ENCODE measurements at regions not wholly inside any gene's neighbourhood (a gene's known extent, or its start where the extent isn't known, plus 50 kb on each side); places are given as distances from the start of the nearest gene placed in this dataset.
"Not testable (repeated sequence)": the region's sequence is repeated elsewhere in the genome, so short reads cannot be mapped to it uniquely, and the experiment has no call there.

GRCh38 chrX:125378205-125378604 lies 58.5 kb downstream of the TEX13C start:
- intact Hi-C loops (cut with DNase I): no loop called here
- DNase-seq: no peak

- DNase-seq: no peak
- intact Hi-C loops (cut with DNase I): no loop called here
Observed at GRCh38 chrX:125378770-125379169, 59.1 kb downstream of the TEX13C start.

- intact Hi-C loops (cut with DNase I): no loop called here
- no peak for DNase-seq
Observed at GRCh38 chrX:125382148-125382628, 62.5 kb downstream of the TEX13C start.

GRCh38 chrX:125382889-125383288 lies 63.2 kb downstream of the TEX13C start:
- intact Hi-C loops (cut with DNase I): no loop called here
- DNase-seq: no peak

- DNase-seq: no peak
- intact Hi-C loops (cut with DNase I): no loop called here
Observed at GRCh38 chrX:125384867-125385266, 65.2 kb downstream of the TEX13C start.

GRCh38 chrX:125387945-125388344 lies 68.3 kb downstream of the TEX13C start:
- no peak for DNase-seq
- intact Hi-C loops (cut with DNase I): no loop called here

GRCh38 chrX:125394449-125394848 lies 74.8 kb downstream of the TEX13C start:
- intact Hi-C loops (cut with DNase I): no loop called here
- no peak for DNase-seq

GRCh38 chrX:125395626-125396025 lies 76.0 kb downstream of the TEX13C start:
- no peak for DNase-seq
- intact Hi-C loops (cut with DNase I): no loop called here

- intact Hi-C loops (cut with DNase I): no loop called here
- no peak for DNase-seq
Observed at GRCh38 chrX:125398959-125399440, 79.3 kb downstream of the TEX13C start.

- no peak for DNase-seq
- intact Hi-C loops (cut with DNase I): no loop called here
Observed at GRCh38 chrX:125402807-125403206, 83.1 kb downstream of the TEX13C start.

GRCh38 chrX:125404667-125405160 lies 85.0 kb downstream of the TEX13C start:
- intact Hi-C loops (cut with DNase I): no loop called here
- no peak for DNase-seq

- DNase-seq: no peak
- intact Hi-C loops (cut with DNase I): no loop called here
Observed at GRCh38 chrX:125405339-125405738, 85.7 kb downstream of the TEX13C start.

- intact Hi-C loops (cut with DNase I): no loop called here
- DNase-seq: no peak
Observed at GRCh38 chrX:125407314-125407713, 87.6 kb downstream of the TEX13C start.

GRCh38 chrX:125420809-125421208 lies 101.1 kb downstream of the TEX13C start:
- intact Hi-C loops (cut with DNase I): no loop called here
- DNase-seq: no peak

GRCh38 chrX:125422986-125423385 lies 103.3 kb downstream of the TEX13C start:
- no peak for DNase-seq
- intact Hi-C loops (cut with DNase I): no loop called here

GRCh38 chrX:125424536-125424935 lies 104.9 kb downstream of the TEX13C start:
- no peak for DNase-seq
- intact Hi-C loops (cut with DNase I): no loop called here

- intact Hi-C loops (cut with DNase I): no loop called here
- no peak for DNase-seq
Observed at GRCh38 chrX:125436855-125437254, 117.2 kb downstream of the TEX13C start.

- intact Hi-C loops (cut with DNase I): no loop called here
- no peak for DNase-seq
Observed at GRCh38 chrX:125439194-125439849, 119.7 kb downstream of the TEX13C start.

- intact Hi-C loops (cut with DNase I): no loop called here
- no peak for DNase-seq
Observed at GRCh38 chrX:125444659-125445058, 125.0 kb downstream of the TEX13C start.

GRCh38 chrX:125475482-125475881 lies 155.8 kb downstream of the TEX13C start:
- intact Hi-C loops (cut with DNase I): no loop called here
- DNase-seq: no peak

GRCh38 chrX:125492439-125492838 lies 172.8 kb downstream of the TEX13C start:
- intact Hi-C loops (cut with DNase I): no loop called here

GRCh38 chrX:125493004-125493403 lies 173.3 kb downstream of the TEX13C start:
- DNase-seq; intact Hi-C loops (cut with DNase I): not testable (repeated sequence)

More at GRCh38 chrX:125492439-125492838, 172.8 kb downstream of the TEX13C start:
- DNase-seq: no peak

Measured in posterior cingulate gyrus (tissue), 11 donors.